ENCODE measurements at regions not wholly inside any gene's neighbourhood (a gene's known extent, or its start where the extent isn't known, plus 50 kb on each side); places are given as distances from the start of the nearest gene placed in this dataset.

GRCh38 chr2:78963881-78964280 is 61.6 kb upstream of the REG3G start:
- TF ChIP-seq EZH2 (IDR thresholded peaks at IDR 0.05; ENCODE audit: borderline replicate concordance, low read length) (no peak), CTCF (IDR thresholded peaks at IDR 0.05; ENCODE audit: low read length) (no peak)

Measured in OCI-LY1 (cell line).